ENCODE measurements at regions not wholly inside any gene's neighbourhood (a gene's known extent, or its start where the extent isn't known, plus 50 kb on each side); places are given as distances from the start of the nearest gene placed in this dataset.

- Mint-ChIP-seq H3K4me1 (no peaks in the 10 kb centered on the region), H3K4me3 (no peak overlapping the region), H3K27ac (no peak overlapping the region), H3K9me3 (ENCODE audit: insufficient read depth) (peaks cover 5% of the 10 kb centered on the region), H3K27me3 (peaks cover 4% of the 10 kb centered on the region)
- H3K27me3 ChIP-seq (replicated peaks in 1 of 4; ENCODE audit: control extremely low read depth in 1 of 4, control insufficient read depth in 3 of 4, insufficient read depth in 4 of 4, low read length in 3 of 4): no peaks in the 10 kb centered on the region
- ATAC-seq (ENCODE audit: low read depth): no peak
- no peak overlapping the region for H2AFZ ChIP-seq (ENCODE audit: insufficient read depth, low read depth, low read length, poor library complexity, severe bottlenecking)
- no peak for DNase-seq
- ChIA-PET CTCF (no interaction called here), POLR2A (no interaction called here)
- TF ChIP-seq EZH2 (IDR thresholded peaks at IDR 0.05; ENCODE audit: borderline replicate concordance, insufficient read depth, low read depth, low read length, poor library complexity, severe bottlenecking) (no peak), CTCF (IDR thresholded peaks at IDR 0.05) (no peak)
- no peaks in the 10 kb centered on the region for H3K36me3 ChIP-seq (replicated peaks in 1 of 2; ENCODE audit: control extremely low read depth in 1 of 2, control insufficient read depth in 1 of 2, extremely low read depth in 1 of 2, insufficient read depth in 2 of 2, low read length in 1 of 2)
- no peaks in the 10 kb centered on the region for H3K4me1 ChIP-seq (ENCODE audit: control insufficient read depth in 2 of 2, insufficient read depth in 2 of 2, low read length in 2 of 2)
- WGBS (ENCODE audit: insufficient coverage): 95% methylated on average over 4 of the region's 7 CpGs
- peaks cover 0 to 8% (median 1%) of the 10 kb centered on the region in 3 donors for H3K9me3 ChIP-seq (ENCODE audit: control extremely low read depth in 1 of 3, control insufficient read depth in 2 of 3, insufficient read depth in 1 of 3, low read length in 2 of 3)
- intact Hi-C loops (cut with micrococcal nuclease): no loop called here
- H4K20me1 ChIP-seq (ENCODE audit: control insufficient read depth, insufficient read depth, low read length, poor library complexity, severe bottlenecking): no peaks in the 10 kb centered on the region
- no peaks in the 10 kb centered on the region for H3K79me2 ChIP-seq (ENCODE audit: control insufficient read depth, insufficient read depth, low read length)
- no peak overlapping the region for H3K27ac ChIP-seq (ENCODE audit: low read length in 2 of 2)
- no peak overlapping the region for H3K4me2 ChIP-seq (replicated peaks; ENCODE audit: low read depth, low read length, poor library complexity, severe bottlenecking)
- H3K9ac ChIP-seq (ENCODE audit: low read length): no peak overlapping the region
- H3K4me3 ChIP-seq (ENCODE audit: control extremely low read depth in 1 of 5, extremely low read depth in 1 of 5, insufficient read depth in 1 of 5, low read depth in 2 of 5, low read length in 4 of 5): no peak overlapping the region
Observed at GRCh38 chr22:27284324-27284723, 517.2 kb downstream of the MN1 start.

GRCh38 chr22:27286711-27287110, 514.8 kb downstream of the MN1 start:
- Mint-ChIP-seq H3K27ac (no peak overlapping the region), H3K4me1 (no peaks in the 10 kb centered on the region), H3K9me3 (ENCODE audit: insufficient read depth) (peaks cover 5% of the 10 kb centered on the region), H3K27me3 (peaks cover 4% of the 10 kb centered on the region), H3K4me3 (no peak overlapping the region)
- no CpG with 5 or more reads among the region's 5 CpGs for WGBS (ENCODE audit: insufficient coverage)
- Histone ChIP-seq H3K27ac (ENCODE audit: low read length in 2 of 2) (no peak overlapping the region), H4K20me1 (ENCODE audit: control insufficient read depth, insufficient read depth, low read length, poor library complexity, severe bottlenecking) (no peaks in the 10 kb centered on the region), H3K4me2 (replicated peaks; ENCODE audit: low read depth, low read length, poor library complexity, severe bottlenecking) (no peak overlapping the region), H3K36me3 (replicated peaks in 1 of 2; ENCODE audit: control extremely low read depth in 1 of 2, control insufficient read depth in 1 of 2, extremely low read depth in 1 of 2, insufficient read depth in 2 of 2, low read length in 1 of 2) (no peaks in the 10 kb centered on the region), H2AFZ (ENCODE audit: insufficient read depth, low read depth, low read length, poor library complexity, severe bottlenecking) (no peak overlapping the region), H3K4me3 (ENCODE audit: control extremely low read depth in 1 of 5, extremely low read depth in 1 of 5, insufficient read depth in 1 of 5, low read depth in 2 of 5, low read length in 4 of 5) (no peak overlapping the region), H3K9ac (ENCODE audit: low read length) (no peak overlapping the region), H3K4me1 (ENCODE audit: control insufficient read depth in 2 of 2, insufficient read depth in 2 of 2, low read length in 2 of 2) (no peaks in the 10 kb centered on the region), H3K79me2 (ENCODE audit: control insufficient read depth, insufficient read depth, low read length) (no peaks in the 10 kb centered on the region), H3K27me3 (replicated peaks in 1 of 4; ENCODE audit: control extremely low read depth in 1 of 4, control insufficient read depth in 3 of 4, insufficient read depth in 4 of 4, low read length in 3 of 4) (no peaks in the 10 kb centered on the region), H3K9me3 (ENCODE audit: control extremely low read depth in 1 of 3, control insufficient read depth in 2 of 3, insufficient read depth in 1 of 3, low read length in 2 of 3) (peaks cover 0 to 8% (median 1%) of the 10 kb centered on the region in 3 donors)
- ATAC-seq (ENCODE audit: low read depth): no peak
- CTCF ChIA-PET: no interaction called here
- TF ChIP-seq EZH2 (IDR thresholded peaks at IDR 0.05; ENCODE audit: borderline replicate concordance, insufficient read depth, low read depth, low read length, poor library complexity, severe bottlenecking) (no peak), CTCF (IDR thresholded peaks at IDR 0.05) (no peak)
- POLR2A ChIA-PET: no interaction called here
- no peak for DNase-seq
- intact Hi-C loops (cut with micrococcal nuclease): no loop called here
